ENCODE measurements at regions not wholly inside any gene's neighbourhood (a gene's known extent, or its start where the extent isn't known, plus 50 kb on each side); places are given as distances from the start of the nearest gene placed in this dataset.
"Not testable (repeated sequence)": the region's sequence is repeated elsewhere in the genome, so short reads cannot be mapped to it uniquely, and the experiment has no call there.

GRCh38 chr1:149228672-149229585 lies 125.6 kb upstream of the NBPF9 start:
- not testable (repeated sequence) for DNase-seq (ENCODE audit: extremely low read depth in 1 of 2, low read depth in 1 of 2)

- DNase-seq (ENCODE audit: extremely low read depth in 1 of 2, low read depth in 1 of 2) = not testable (repeated sequence)
Observed at GRCh38 chr1:149229813-149230212, 126.5 kb upstream of the NBPF9 start.

- not testable (repeated sequence) for DNase-seq (ENCODE audit: extremely low read depth in 1 of 2, low read depth in 1 of 2)
Observed at GRCh38 chr1:149234926-149235914, 131.9 kb upstream of the NBPF9 start.

GRCh38 chr1:149237515-149237914 lies 134.2 kb upstream of the NBPF9 start:
- DNase-seq (ENCODE audit: extremely low read depth in 1 of 2, low read depth in 1 of 2) = not testable (repeated sequence)

GRCh38 chr1:149239897-149240508 lies 136.7 kb upstream of the NBPF9 start:
- not testable (repeated sequence) for DNase-seq (ENCODE audit: extremely low read depth in 1 of 2, low read depth in 1 of 2)

GRCh38 chr1:149240530-149240929 lies 137.2 kb upstream of the NBPF9 start:
- DNase-seq (ENCODE audit: extremely low read depth in 1 of 2, low read depth in 1 of 2) = not testable (repeated sequence)

- not testable (repeated sequence) for DNase-seq (ENCODE audit: extremely low read depth in 1 of 2, low read depth in 1 of 2)
Observed at GRCh38 chr1:149241272-149241671, 137.9 kb upstream of the NBPF9 start.

- not testable (repeated sequence) for DNase-seq (ENCODE audit: extremely low read depth in 1 of 2, low read depth in 1 of 2)
Observed at GRCh38 chr1:149243572-149243971, 140.2 kb upstream of the NBPF9 start.

- not testable (repeated sequence) for DNase-seq (ENCODE audit: extremely low read depth in 1 of 2, low read depth in 1 of 2)
Observed at GRCh38 chr1:149244621-149245020, 141.3 kb upstream of the NBPF9 start.

- not testable (repeated sequence) for DNase-seq (ENCODE audit: extremely low read depth in 1 of 2, low read depth in 1 of 2)
Observed at GRCh38 chr1:149246212-149246611, 142.9 kb upstream of the NBPF9 start.

- DNase-seq (ENCODE audit: extremely low read depth in 1 of 2, low read depth in 1 of 2) = not testable (repeated sequence)
Observed at GRCh38 chr1:149248610-149249009, 145.3 kb upstream of the NBPF9 start.

GRCh38 chr1:149249850-149250467 lies 146.6 kb upstream of the NBPF9 start:
- DNase-seq (ENCODE audit: extremely low read depth in 1 of 2, low read depth in 1 of 2) = not testable (repeated sequence)

- not testable (repeated sequence) for DNase-seq (ENCODE audit: extremely low read depth in 1 of 2, low read depth in 1 of 2)
Observed at GRCh38 chr1:149254894-149255847, 151.8 kb upstream of the NBPF9 start.

GRCh38 chr1:149260284-149260683 lies 156.9 kb upstream of the NBPF9 start:
- not testable (repeated sequence) for DNase-seq (ENCODE audit: extremely low read depth in 1 of 2, low read depth in 1 of 2)

- DNase-seq (ENCODE audit: extremely low read depth in 1 of 2, low read depth in 1 of 2) = not testable (repeated sequence)
Observed at GRCh38 chr1:149260736-149261340, 157.5 kb upstream of the NBPF9 start.

- DNase-seq (ENCODE audit: extremely low read depth in 1 of 2, low read depth in 1 of 2) = not testable (repeated sequence)
Observed at GRCh38 chr1:149267287-149267686, 163.9 kb upstream of the NBPF9 start.

- DNase-seq (ENCODE audit: extremely low read depth in 1 of 2, low read depth in 1 of 2) = not testable (repeated sequence)
Observed at GRCh38 chr1:149269001-149269702, 165.8 kb upstream of the NBPF9 start.

- DNase-seq (ENCODE audit: extremely low read depth in 1 of 2, low read depth in 1 of 2) = not testable (repeated sequence)
Observed at GRCh38 chr1:149269833-149270232, 166.5 kb upstream of the NBPF9 start.

Data from stimulated activated CD8-positive, alpha-beta memory T cell treated with anti-CD3 and anti-CD28 coated beads, Interleukin-7, amount 100 ng/mL, for 48 hours (primary cell).